B cell (primary cell): ENCODE measurements at regions not wholly inside any gene's neighbourhood (a gene's known extent, or its start where the extent isn't known, plus 50 kb on each side); places are given as distances from the start of the nearest gene placed in this dataset.

Experiments
- ATAC-seq: fragments of 200-7000 bp; cut with Tn5 transposase; one replicate; pipeline ENCODE4 v1.10.0; 2021; ENCODE audit warnings: low read depth, mild to moderate bottlenecking, moderate number of reproducible peaks, moderate library complexity
- CTCF ChIA-PET: fragments of 350-600 bp; sonication (Branson Sonifier 250); formaldehyde crosslinking; loops from one replicate; lab custom pipeline; 2021; ENCODE audit warnings: antibody characterized with exemption, inconsistent platforms; lab: Charles Lee
- POLR2A ChIA-PET: fragments of 350-600 bp; sonication (Branson Sonifier 250); formaldehyde crosslinking; loops from one replicate; lab custom pipeline; 2021; ENCODE audit warnings: antibody characterized with exemption; lab: Charles Lee
- DNase-seq: peaks from one replicate; pipeline ENCODE4 v3.0.0; 2013
- H2AFZ ChIP-seq: 2 replicates; pipeline ENCODE4 v1.6.1; 2012; ENCODE audit warnings: mild to moderate bottlenecking, low read depth, low read length; ENCODE audit not compliant: insufficient read depth, poor library complexity, severe bottlenecking
- H3K27ac ChIP-seq, 2 donors: 1 replicate in 1 of 2; 2 replicates in 1 of 2; pipeline ENCODE4 v1.5.1; 2012 to 2013; ENCODE audit warnings: low read length in 2 of 2, mild to moderate bottlenecking in 2 of 2, moderate library complexity in 1 of 2
- H3K27me3 ChIP-seq, 4 experiments: fragments of 200-600 bp in 1 of 4; sonication (generic) in 1 of 4; replicated peaks in 1 of 4; 1 replicate in 2 of 4; 2 replicates in 2 of 4; pipeline versions ENCODE4 v1.6.1 to v1.7.0; 2013 to 2016; ENCODE audit warnings: low read length in 3 of 4, mild to moderate bottlenecking in 2 of 4, mixed read lengths in 1 of 4, moderate library complexity in 1 of 4; ENCODE audit not compliant: insufficient read depth in 4 of 4, control insufficient read depth in 3 of 4; ENCODE audit errors: control extremely low read depth in 1 of 4
- H3K36me3 ChIP-seq, 2 experiments: replicated peaks in 1 of 2; 1 replicate in 1 of 2; 2 replicates in 1 of 2; pipeline versions ENCODE4 v1.6.1 to v1.7.1; 2013; ENCODE audit warnings: low read length in 1 of 2; ENCODE audit not compliant: insufficient read depth in 2 of 2, control insufficient read depth in 1 of 2; ENCODE audit errors: control extremely low read depth in 1 of 2, extremely low read depth in 1 of 2
- H3K4me1 ChIP-seq, 2 donors: fragments of 200-600 bp in 1 of 2; sonication (generic) in 1 of 2; 1 replicate in 1 of 2; 2 replicates in 1 of 2; pipeline versions ENCODE4 v1.5.1 to v1.6.1; 2013 to 2017; ENCODE audit warnings: low read length in 2 of 2; ENCODE audit not compliant: control insufficient read depth in 2 of 2, insufficient read depth in 2 of 2
- H3K4me2 ChIP-seq: replicated peaks from 2 replicates; pipeline ENCODE3; 2012; ENCODE audit warnings: mild to moderate bottlenecking, low read depth, low read length; ENCODE audit not compliant: poor library complexity, severe bottlenecking
- H3K4me3 ChIP-seq, 5 experiments: fragments of 200-600 bp in 1 of 5; sonication (generic) in 1 of 5; 1 replicate in 3 of 5; 2 replicates in 2 of 5; pipeline versions ENCODE4 v1.5.1 to v1.7.0; 2011 to 2016; ENCODE audit warnings: low read length in 4 of 5, mild to moderate bottlenecking in 4 of 5, low read depth in 2 of 5, control low read depth in 1 of 5, moderate library complexity in 1 of 5; ENCODE audit not compliant: insufficient read depth in 1 of 5; ENCODE audit errors: control extremely low read depth in 1 of 5, extremely low read depth in 1 of 5
- H3K79me2 ChIP-seq: fragments of 200-600 bp; sonication (generic); one replicate; pipeline ENCODE4 v1.6.0; 2016; ENCODE audit warnings: low read length; ENCODE audit not compliant: control insufficient read depth, insufficient read depth
- H3K9ac ChIP-seq: fragments of 200-600 bp; sonication (generic); 2 replicates; pipeline ENCODE4 v1.6.1; 2017; ENCODE audit warnings: mild to moderate bottlenecking, low read length, moderate library complexity
- H3K9me3 ChIP-seq, 3 donors: one replicate each; pipeline versions ENCODE4 v1.6.1 to v1.7.1; 2013; ENCODE audit warnings: low read length in 2 of 3; ENCODE audit not compliant: control insufficient read depth in 2 of 3, insufficient read depth in 1 of 3; ENCODE audit errors: control extremely low read depth in 1 of 3
- H4K20me1 ChIP-seq: 2 replicates; pipeline ENCODE4 v1.6.0; 2012; ENCODE audit warnings: mild to moderate bottlenecking, low read length; ENCODE audit not compliant: insufficient read depth, control insufficient read depth, poor library complexity, severe bottlenecking
- H3K27ac Mint-ChIP-seq: one replicate; pipeline ENCODE4 v1.8.0; 2021; ENCODE audit warnings: mixed read lengths
- H3K27me3 Mint-ChIP-seq: one replicate; pipeline ENCODE4 v1.8.0; 2021; ENCODE audit warnings: mixed read lengths
- H3K4me1 Mint-ChIP-seq: one replicate; pipeline ENCODE4 v1.8.0; 2021; ENCODE audit warnings: mixed read lengths
- H3K4me3 Mint-ChIP-seq: one replicate; pipeline ENCODE4 v1.8.0; 2021; ENCODE audit warnings: mixed read lengths
- H3K9me3 Mint-ChIP-seq: one replicate; pipeline ENCODE4 v1.8.0; 2022; ENCODE audit warnings: mixed read lengths; ENCODE audit not compliant: insufficient read depth
- CTCF ChIP-seq: fragments of 200-600 bp; IDR thresholded peaks from one replicate; pipeline ENCODE4 v1.8.0; 2022; ENCODE audit warnings: antibody characterized with exemption, mild to moderate bottlenecking
- EZH2 ChIP-seq: IDR thresholded peaks from 2 replicates; pipeline ENCODE4 v1.6.1; 2012; ENCODE audit warnings: borderline replicate concordance, low read depth, mild to moderate bottlenecking, moderate library complexity, low read length; ENCODE audit not compliant: insufficient read depth, poor library complexity, severe bottlenecking
- WGBS: methylation state at CpG from one replicate; pipeline ENCODE4 v1.1.5; 2013; ENCODE audit warnings: missing lambda C conversion rate; ENCODE audit not compliant: insufficient coverage; 5-methylcytosine and 5-hydroxymethylcytosine counted together
- intact Hi-C: fragments of 100-400 bp; cut with micrococcal nuclease; formaldehyde crosslinking; loops from one replicate; pipeline ENCODE4 v1.10.0; 2022

GRCh38 chr2:11006191-11006590 is 94.5 kb downstream of the KCNF1 start:
- ChIA-PET CTCF (interaction anchor here (0.7 kb wide), 1 partner anchor 713 kb away, joined by 3 read pairs; no protein-coding TSS in a partner anchor), POLR2A (no interaction called here)
- Histone ChIP-seq H3K4me1 (no peaks in the 10 kb centered on the region), H3K4me2 (no peak overlapping the region), H3K36me3 (no peaks in the 10 kb centered on the region), H3K9me3 (peaks cover 0 to 14% (median 1%) of the 10 kb centered on the region in 3 donors), H3K27me3 (peaks cover 0 to 6% (median 0%) of the 10 kb centered on the region in 4 experiments), H4K20me1 (no peaks in the 10 kb centered on the region), H2AFZ (no peak overlapping the region), H3K9ac (no peak overlapping the region), H3K4me3 (no peak overlapping the region), H3K27ac (no peak overlapping the region), H3K79me2 (no peaks in the 10 kb centered on the region)
- peaks cover 25% of the 10 kb centered on the region for H3K27me3 Mint-ChIP-seq
- no peak overlapping the region for H3K27ac Mint-ChIP-seq
- no peaks in the 10 kb centered on the region for H3K4me1 Mint-ChIP-seq
- peaks cover 9% of the 10 kb centered on the region for H3K9me3 Mint-ChIP-seq
- ATAC-seq (no peak), DNase-seq (no peak)
- TF ChIP-seq EZH2, result no peak
- TF ChIP-seq CTCF, result no peak
- 91% methylated on average over 7 of the region's 8 CpGs for WGBS
- H3K4me3 Mint-ChIP-seq, result no peak overlapping the region
- intact Hi-C loops, result no loop called here

GRCh38 chr2:11007331-11008264 is 95.9 kb downstream of the KCNF1 start:
- H3K9me3 ChIP-seq, result peaks cover 0 to 28% (median 5%) of the 10 kb centered on the region in 3 donors
- no peaks in the 10 kb centered on the region for H4K20me1 ChIP-seq
- no peak overlapping the region for H3K4me3 ChIP-seq
- H3K27me3 ChIP-seq, result peaks cover 0 to 4% (median 0%) of the 10 kb centered on the region in 4 experiments
- no peak for DNase-seq
- no peak overlapping the region for H3K9ac ChIP-seq
- WGBS, result 94% methylated on average over 8 of the region's 18 CpGs
- no peaks in the 10 kb centered on the region for H3K4me1 Mint-ChIP-seq
- H3K4me3 Mint-ChIP-seq, result no peak overlapping the region
- no peak overlapping the region for H3K27ac Mint-ChIP-seq
- ChIA-PET POLR2A (no interaction called here), CTCF (no interaction called here)
- no peaks in the 10 kb centered on the region for H3K4me1 ChIP-seq
- intact Hi-C loops, result no loop called here
- ATAC-seq, result no peak
- H3K79me2 ChIP-seq, result no peaks in the 10 kb centered on the region
- no peak overlapping the region for H3K4me2 ChIP-seq
- H3K27me3 Mint-ChIP-seq, result peaks cover 24% of the 10 kb centered on the region
- no peaks in the 10 kb centered on the region for H3K36me3 ChIP-seq
- no peak overlapping the region for H2AFZ ChIP-seq
- H3K27ac ChIP-seq, result no peak overlapping the region
- TF ChIP-seq CTCF (no peak), EZH2 (no peak)
- H3K9me3 Mint-ChIP-seq, result peaks cover 11% of the 10 kb centered on the region
